H9 (cell line): ENCODE measurements at regions not wholly inside any gene's neighbourhood (a gene's known extent, or its start where the extent isn't known, plus 50 kb on each side); places are given as distances from the start of the nearest gene placed in this dataset.

ENCODE experiments used
- DNase-seq: peaks from one replicate; pipeline ENCODE4 v3.0.0-alpha.2; 2017
- H2AFZ ChIP-seq: one replicate; pipeline ENCODE4 v1.6.1; 2013; ENCODE audit warnings: mild to moderate bottlenecking, low read length, control low read depth, moderate library complexity
- H2AK5ac ChIP-seq: 2 replicates; pipeline ENCODE4 v1.6.1; 2013; ENCODE audit warnings: low read length, control low read depth, mixed read lengths; ENCODE audit not compliant: insufficient read length
- H2BK120ac ChIP-seq: one replicate; pipeline ENCODE4 v1.6.1; 2013; ENCODE audit warnings: low read depth, mild to moderate bottlenecking, low read length, control low read depth, inconsistent platforms; ENCODE audit not compliant: poor library complexity, severe bottlenecking
- H2BK12ac ChIP-seq: 2 replicates; pipeline ENCODE4 v1.6.1; 2013; ENCODE audit warnings: low read length, control low read depth, mixed read lengths, low read depth; ENCODE audit not compliant: insufficient read length
- H2BK15ac ChIP-seq: 2 replicates; pipeline ENCODE4 v1.6.1; 2013; ENCODE audit warnings: low read depth, low read length, control low read depth
- H2BK20ac ChIP-seq: one replicate; pipeline ENCODE4 v1.6.1; 2013; ENCODE audit warnings: low read depth, mild to moderate bottlenecking, low read length, control low read depth, inconsistent platforms; ENCODE audit not compliant: poor library complexity, severe bottlenecking
- H2BK5ac ChIP-seq: 2 replicates; pipeline ENCODE4 v1.6.1; 2013; ENCODE audit warnings: low read length, control low read depth, mixed read lengths; ENCODE audit not compliant: insufficient read length
- H3K14ac ChIP-seq: 2 replicates; pipeline ENCODE4 v1.6.1; 2013; ENCODE audit warnings: low read length, control low read depth; ENCODE audit not compliant: insufficient read depth
- H3K18ac ChIP-seq: 2 replicates; pipeline ENCODE4 v1.6.1; 2013; ENCODE audit warnings: low read depth, mild to moderate bottlenecking, mixed read lengths, low read length, control low read depth; ENCODE audit not compliant: insufficient read length
- H3K23ac ChIP-seq: 2 replicates; pipeline ENCODE4 v1.6.1; 2013; ENCODE audit warnings: low read length, control low read depth, mixed read lengths, low read depth; ENCODE audit not compliant: insufficient read length
- H3K23me2 ChIP-seq: 2 replicates; pipeline ENCODE4 v1.6.1; 2013; ENCODE audit warnings: low read depth, mild to moderate bottlenecking, mixed read lengths, low read length, control low read depth; ENCODE audit not compliant: insufficient read length, poor library complexity, severe bottlenecking
- H3K27ac ChIP-seq: 2 replicates; pipeline ENCODE4 v1.5.1; 2013; ENCODE audit warnings: low read length, control low read depth, mixed read lengths, low read depth; ENCODE audit not compliant: insufficient read length
- H3K27me3 ChIP-seq: 2 replicates; pipeline ENCODE4 v1.6.1; 2013; ENCODE audit warnings: low read length, control low read depth, inconsistent platforms; ENCODE audit not compliant: insufficient read depth
- H3K4ac ChIP-seq: 2 replicates; pipeline ENCODE4 v1.6.1; 2013; ENCODE audit warnings: low read depth, mild to moderate bottlenecking, control low read depth, inconsistent platforms, low read length, moderate library complexity
- H3K4me1 ChIP-seq: 2 replicates; pipeline ENCODE4 v1.6.1; 2013; ENCODE audit warnings: low read length, control low read depth, inconsistent platforms; ENCODE audit not compliant: insufficient read depth
- H3K4me2 ChIP-seq: 2 replicates; pipeline ENCODE4 v1.6.1; 2013; ENCODE audit warnings: low read length, control low read depth, mixed read lengths; ENCODE audit not compliant: insufficient read length, insufficient read depth
- H3K56ac ChIP-seq: 2 replicates; pipeline ENCODE4 v1.6.1; 2013; ENCODE audit warnings: low read depth, mild to moderate bottlenecking, mixed read lengths, low read length, control low read depth; ENCODE audit not compliant: insufficient read length
- H3K79me1 ChIP-seq: 2 replicates; pipeline ENCODE4 v1.6.1; 2013; ENCODE audit warnings: low read depth, mild to moderate bottlenecking, moderate library complexity, low read length, control low read depth, inconsistent platforms; ENCODE audit not compliant: insufficient read depth, poor library complexity, severe bottlenecking
- H3K79me2 ChIP-seq: 2 replicates; pipeline ENCODE4 v1.6.1; 2013; ENCODE audit warnings: low read length, control low read depth, inconsistent platforms; ENCODE audit not compliant: insufficient read depth
- H3K9ac ChIP-seq: 2 replicates; pipeline ENCODE4 v1.6.1; 2013; ENCODE audit warnings: low read length, control low read depth, mixed read lengths; ENCODE audit not compliant: insufficient read length; ENCODE audit errors: extremely low read depth
- H3K9me3 ChIP-seq: one replicate; pipeline ENCODE4 v1.6.1; 2013; ENCODE audit warnings: low read depth, low read length, inconsistent platforms; ENCODE audit not compliant: control insufficient read depth
- H3T11ph ChIP-seq: one replicate; pipeline ENCODE4 v1.6.1; 2013; ENCODE audit warnings: mild to moderate bottlenecking, low read length, control low read depth, inconsistent platforms
- H4K20me1 ChIP-seq: one replicate; pipeline ENCODE4 v1.6.1; 2013; ENCODE audit not compliant: control insufficient read depth, insufficient read length, insufficient read depth
- H4K5ac ChIP-seq: 2 replicates; pipeline ENCODE4 v1.6.1; 2013; ENCODE audit warnings: low read depth, mild to moderate bottlenecking, mixed read lengths, low read length, control low read depth; ENCODE audit not compliant: insufficient read length
- H4K8ac ChIP-seq: replicated peaks from 2 replicates; pipeline ENCODE4 v1.6.1; 2013; ENCODE audit warnings: low read length, control low read depth, mixed read lengths, low read depth; ENCODE audit not compliant: insufficient read length
- H4K91ac ChIP-seq: 2 replicates; pipeline ENCODE4 v1.6.1; 2013; ENCODE audit warnings: low read depth, mild to moderate bottlenecking, moderate library complexity, mixed read lengths, low read length, control low read depth; ENCODE audit not compliant: insufficient read length
- H3K27ac Mint-ChIP-seq, 3 experiments: 2 replicates in 2 of 3; 3 replicates in 1 of 3; pipeline ENCODE4 v1.8.0; 2020 to 2021; ENCODE audit warnings: mixed read lengths in 3 of 3, mild to moderate bottlenecking in 1 of 3, moderate library complexity in 1 of 3
- H3K27me3 Mint-ChIP-seq: 2 replicates; pipeline ENCODE4 v1.8.0; 2021; ENCODE audit warnings: low read depth, mild to moderate bottlenecking, moderate library complexity, mixed read lengths
- H3K36me3 Mint-ChIP-seq, 3 experiments: 2 replicates in 2 of 3; 3 replicates in 1 of 3; pipeline ENCODE4 v1.8.0; 2020 to 2021; ENCODE audit warnings: low read depth in 3 of 3, mixed read lengths in 3 of 3; ENCODE audit not compliant: insufficient read depth in 1 of 3
- H3K4me1 Mint-ChIP-seq, 2 experiments: 2 replicates each; pipeline ENCODE4 v1.8.0; 2020; ENCODE audit warnings: mixed read lengths in 2 of 2
- H3K4me3 Mint-ChIP-seq, 2 experiments: 2 replicates in 1 of 2; 3 replicates in 1 of 2; pipeline ENCODE4 v1.8.0; 2020 to 2021; ENCODE audit warnings: mild to moderate bottlenecking in 2 of 2, mixed read lengths in 2 of 2, moderate library complexity in 1 of 2
- H3K9me3 Mint-ChIP-seq, 2 experiments: 2 replicates in 1 of 2; 3 replicates in 1 of 2; pipeline ENCODE4 v1.8.0; 2020; ENCODE audit warnings: mild to moderate bottlenecking in 2 of 2, mixed read lengths in 2 of 2, moderate library complexity in 1 of 2
- WGBS: extraction: QIAGEN DNeasy Blood & Tissue Kit; methylation state at CpG from one replicate; pipeline ENCODE4 v1.1.7; 2013; ENCODE audit warnings: missing lambda C conversion rate, low lambda C conversion rate, mixed read lengths; ENCODE audit not compliant: insufficient read length; ENCODE audit errors: extremely low coverage; 5-methylcytosine and 5-hydroxymethylcytosine counted together
- TF ChIP-seq, protein P1 (sequence below): fragments of 200-600 bp; sonication (generic); conservative IDR thresholded peaks from 3 replicates; pipeline ENCODE4 v1.8.0; 2021; ENCODE audit warnings: antibody characterized with exemption, mild to moderate bottlenecking

DNA sequence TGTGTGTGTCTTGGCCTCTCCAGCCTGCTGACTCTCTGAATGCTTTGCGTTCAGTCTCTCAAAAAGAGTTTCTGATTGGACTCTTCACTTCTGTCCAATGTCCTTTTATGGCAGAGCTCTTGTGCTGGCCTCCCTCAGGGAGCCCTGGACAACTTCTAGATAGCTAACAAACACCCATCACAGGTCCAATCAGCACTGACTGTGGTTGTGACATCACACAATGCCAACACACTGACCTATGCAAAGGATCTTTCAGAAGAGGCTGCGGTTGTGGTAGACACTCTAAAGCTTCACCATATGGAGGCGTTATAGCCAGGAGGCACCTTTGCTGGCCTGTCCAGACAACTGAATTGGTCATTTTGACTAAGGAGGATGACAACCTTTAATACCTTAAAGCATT lies 53.8 kb upstream of the LSM6 start:
- H3K23ac ChIP-seq, result no peak overlapping the region
- no peak overlapping the region for H4K8ac ChIP-seq
- no peak overlapping the region for H2BK12ac ChIP-seq
- H3K79me1 ChIP-seq, result no peaks in the 10 kb centered on the region
- no peaks in the 10 kb centered on the region for H3K4me1 ChIP-seq
- no peak overlapping the region for H4K5ac ChIP-seq
- Mint-ChIP-seq H3K9me3 (peaks cover 0 to 4% of the 10 kb centered on the region in 2 experiments; a peak in 1 of 5 replicates), H3K36me3 (no peaks in the 10 kb centered on the region), H3K4me3 (no peak overlapping the region), H3K27ac (no peak overlapping the region), H3K4me1 (peaks cover 4 to 7% of the 10 kb centered on the region in 2 experiments), H3K27me3 (peaks cover 3% of the 10 kb centered on the region)
- H3K9ac ChIP-seq, result no peak overlapping the region
- WGBS, result no CpG with 5 or more reads among the region's 3 CpGs
- no peak overlapping the region for H4K91ac ChIP-seq
- no peaks in the 10 kb centered on the region for H3K79me2 ChIP-seq
- no peak overlapping the region for H3K27ac ChIP-seq
- peak overlapping the region; percentile 14 for H2AFZ ChIP-seq
- TF ChIP-seq, protein P1, sequence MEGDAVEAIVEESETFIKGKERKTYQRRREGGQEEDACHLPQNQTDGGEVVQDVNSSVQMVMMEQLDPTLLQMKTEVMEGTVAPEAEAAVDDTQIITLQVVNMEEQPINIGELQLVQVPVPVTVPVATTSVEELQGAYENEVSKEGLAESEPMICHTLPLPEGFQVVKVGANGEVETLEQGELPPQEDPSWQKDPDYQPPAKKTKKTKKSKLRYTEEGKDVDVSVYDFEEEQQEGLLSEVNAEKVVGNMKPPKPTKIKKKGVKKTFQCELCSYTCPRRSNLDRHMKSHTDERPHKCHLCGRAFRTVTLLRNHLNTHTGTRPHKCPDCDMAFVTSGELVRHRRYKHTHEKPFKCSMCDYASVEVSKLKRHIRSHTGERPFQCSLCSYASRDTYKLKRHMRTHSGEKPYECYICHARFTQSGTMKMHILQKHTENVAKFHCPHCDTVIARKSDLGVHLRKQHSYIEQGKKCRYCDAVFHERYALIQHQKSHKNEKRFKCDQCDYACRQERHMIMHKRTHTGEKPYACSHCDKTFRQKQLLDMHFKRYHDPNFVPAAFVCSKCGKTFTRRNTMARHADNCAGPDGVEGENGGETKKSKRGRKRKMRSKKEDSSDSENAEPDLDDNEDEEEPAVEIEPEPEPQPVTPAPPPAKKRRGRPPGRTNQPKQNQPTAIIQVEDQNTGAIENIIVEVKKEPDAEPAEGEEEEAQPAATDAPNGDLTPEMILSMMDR, result no peak
- H3K56ac ChIP-seq, result no peak overlapping the region
- H3K4me2 ChIP-seq, result no peak overlapping the region
- no peaks in the 10 kb centered on the region for H3K9me3 ChIP-seq
- H3K14ac ChIP-seq, result no peak overlapping the region
- no peak overlapping the region for H2AK5ac ChIP-seq
- no peaks in the 10 kb centered on the region for H4K20me1 ChIP-seq
- no peaks in the 10 kb centered on the region for H3K27me3 ChIP-seq
- H3K23me2 ChIP-seq, result no peaks in the 10 kb centered on the region
- no peak overlapping the region for H2BK120ac ChIP-seq
- no peak overlapping the region for H3T11ph ChIP-seq
- no peak overlapping the region for H3K18ac ChIP-seq
- H3K4ac ChIP-seq, result no peak overlapping the region
- no peak overlapping the region for H2BK20ac ChIP-seq
- no peak overlapping the region for H2BK15ac ChIP-seq
- no peak overlapping the region for H2BK5ac ChIP-seq
- no peak for DNase-seq
